Mesendoderm (in vitro differentiated cells): ENCODE measurements at regions not wholly inside any gene's neighbourhood (a gene's known extent, or its start where the extent isn't known, plus 50 kb on each side); places are given as distances from the start of the nearest gene placed in this dataset.

Source experiments
- DNase-seq: peaks from one replicate; pipeline ENCODE4 v3.0.0; 2013
- H2AK5ac ChIP-seq: 2 replicates; pipeline ENCODE4 v1.6.1; 2013; ENCODE audit warnings: low read length, inconsistent platforms
- H2BK120ac ChIP-seq: 2 replicates; pipeline ENCODE4 v1.6.1; 2013; ENCODE audit warnings: low read depth, mild to moderate bottlenecking, low read length, moderate library complexity, mixed read lengths
- H2BK15ac ChIP-seq: replicated peaks from 2 replicates; pipeline ENCODE4 v1.6.1; 2013; ENCODE audit warnings: low read depth, mild to moderate bottlenecking, moderate library complexity
- H2BK5ac ChIP-seq: 2 replicates; pipeline ENCODE4 v1.6.1; 2013; ENCODE audit warnings: low read length, inconsistent platforms
- H3K18ac ChIP-seq: 2 replicates; pipeline ENCODE4 v1.6.1; 2013; ENCODE audit warnings: mild to moderate bottlenecking, low read length, mixed read lengths
- H3K23ac ChIP-seq: one replicate; pipeline ENCODE4 v1.6.1; 2013; ENCODE audit warnings: low read length
- H3K27ac ChIP-seq: 2 replicates; pipeline ENCODE4 v1.5.1; 2013; ENCODE audit warnings: low read depth, mild to moderate bottlenecking, inconsistent platforms, low read length, moderate library complexity
- H3K27me3 ChIP-seq: 2 replicates; pipeline ENCODE4 v1.6.1; 2013; ENCODE audit warnings: low read length, control low read depth, mild to moderate bottlenecking, inconsistent platforms; ENCODE audit not compliant: insufficient read depth, poor library complexity
- H3K36me3 ChIP-seq: 2 replicates; pipeline ENCODE4 v1.6.1; 2013; ENCODE audit warnings: low read length, inconsistent platforms; ENCODE audit not compliant: control insufficient read depth, insufficient read depth
- H3K4ac ChIP-seq: one replicate; pipeline ENCODE4 v1.6.1; 2013; ENCODE audit warnings: low read depth, mild to moderate bottlenecking, low read length, moderate library complexity
- H3K4me1 ChIP-seq: 2 replicates; pipeline ENCODE4 v1.6.1; 2013; ENCODE audit warnings: low read depth, low read length, inconsistent platforms; ENCODE audit not compliant: control insufficient read depth
- H3K4me2 ChIP-seq: 2 replicates; pipeline ENCODE4 v1.6.1; 2013; ENCODE audit warnings: low read length
- H3K4me3 ChIP-seq: 2 replicates; pipeline ENCODE4 v1.5.1; 2013; ENCODE audit warnings: mild to moderate bottlenecking, low read length
- H3K56ac ChIP-seq: one replicate; pipeline ENCODE4 v1.6.1; 2013; ENCODE audit warnings: low read length
- H3K79me1 ChIP-seq: 2 replicates; pipeline ENCODE4 v1.6.1; 2013; ENCODE audit warnings: low read length, inconsistent platforms
- H3K79me2 ChIP-seq: 2 replicates; pipeline ENCODE4 v1.6.1; 2013; ENCODE audit warnings: mild to moderate bottlenecking, low read length; ENCODE audit not compliant: control insufficient read depth, insufficient read depth
- H3K9ac ChIP-seq: 2 replicates; pipeline ENCODE4 v1.6.1; 2013; ENCODE audit warnings: low read length, inconsistent platforms
- H4K5ac ChIP-seq: one replicate; pipeline ENCODE4 v1.6.1; 2013; ENCODE audit warnings: low read length
- H4K8ac ChIP-seq: one replicate; pipeline ENCODE4 v1.6.1; 2013; ENCODE audit warnings: low read depth, mild to moderate bottlenecking, control low read depth, low read length, moderate library complexity
- WGBS: extraction: QIAGEN DNeasy Blood & Tissue Kit; methylation state at CpG from one replicate; pipeline ENCODE4 v1.1.7; 2013; ENCODE audit warnings: low lambda C conversion rate, missing lambda C conversion rate; ENCODE audit not compliant: insufficient coverage; ENCODE audit errors: extremely low coverage; 5-methylcytosine and 5-hydroxymethylcytosine counted together

GRCh38 chr3:74331711-74332110 lies 282.7 kb downstream of the CNTN3 start:
- no peak overlapping the region for H3K56ac ChIP-seq
- H3K18ac ChIP-seq: no peak overlapping the region
- H2BK120ac ChIP-seq: no peak overlapping the region
- H3K36me3 ChIP-seq: no peaks in the 10 kb centered on the region
- no peaks in the 10 kb centered on the region for H3K4me1 ChIP-seq
- H4K5ac ChIP-seq: no peak overlapping the region
- no peaks in the 10 kb centered on the region for H3K27me3 ChIP-seq
- no peak overlapping the region for H2BK15ac ChIP-seq
- no peak overlapping the region for H3K4me2 ChIP-seq
- H3K4me3 ChIP-seq: no peak overlapping the region
- H3K27ac ChIP-seq: no peak overlapping the region
- H3K79me2 ChIP-seq: no peaks in the 10 kb centered on the region
- WGBS: no CpG with 5 or more reads among the region's 2 CpGs
- no peak for DNase-seq
- no peaks in the 10 kb centered on the region for H3K79me1 ChIP-seq
- H4K8ac ChIP-seq: no peak overlapping the region
- H2BK5ac ChIP-seq: no peak overlapping the region
- no peak overlapping the region for H3K9ac ChIP-seq
- H3K23ac ChIP-seq: no peak overlapping the region
- no peak overlapping the region for H3K4ac ChIP-seq
- no peak overlapping the region for H2AK5ac ChIP-seq

GRCh38 chr3:74329096-74329495 lies 285.4 kb downstream of the CNTN3 start:
- Histone ChIP-seq H3K18ac (no peak overlapping the region), H3K4ac (no peak overlapping the region), H3K56ac (no peak overlapping the region), H2BK5ac (no peak overlapping the region), H3K36me3 (no peaks in the 10 kb centered on the region), H3K27ac (no peak overlapping the region), H3K4me1 (no peaks in the 10 kb centered on the region), H3K9ac (no peak overlapping the region), H3K27me3 (no peaks in the 10 kb centered on the region), H4K8ac (no peak overlapping the region), H3K79me2 (no peaks in the 10 kb centered on the region), H3K4me2 (no peak overlapping the region), H2BK120ac (no peak overlapping the region), H3K23ac (no peak overlapping the region), H2AK5ac (no peak overlapping the region), H3K4me3 (no peak overlapping the region), H3K79me1 (no peaks in the 10 kb centered on the region), H4K5ac (no peak overlapping the region), H2BK15ac (no peak overlapping the region)
- DNase-seq: no peak

- Histone ChIP-seq H3K79me2 (no peaks in the 10 kb centered on the region), H2BK15ac (no peak overlapping the region), H3K23ac (no peak overlapping the region), H2BK120ac (no peak overlapping the region), H3K18ac (no peak overlapping the region), H3K27ac (no peak overlapping the region), H4K8ac (no peak overlapping the region), H3K4ac (no peak overlapping the region), H3K4me1 (no peaks in the 10 kb centered on the region), H4K5ac (no peak overlapping the region), H3K36me3 (no peaks in the 10 kb centered on the region), H3K56ac (no peak overlapping the region), H3K4me3 (no peak overlapping the region), H3K27me3 (no peaks in the 10 kb centered on the region), H3K4me2 (no peak overlapping the region), H2BK5ac (no peak overlapping the region), H3K9ac (no peak overlapping the region), H2AK5ac (no peak overlapping the region), H3K79me1 (no peaks in the 10 kb centered on the region)
- WGBS: no CpG with 5 or more reads among the region's 2 CpGs
- no peak for DNase-seq
These were observed 286.0 kb downstream of the CNTN3 start for GRCh38 chr3:74328435-74328834.

GRCh38 chr3:74315291-74315690 lies 299.2 kb downstream of the CNTN3 start:
- Histone ChIP-seq H3K4me2 (no peak overlapping the region), H3K4me3 (no peak overlapping the region), H3K36me3 (no peaks in the 10 kb centered on the region), H3K56ac (no peak overlapping the region), H2BK15ac (no peak overlapping the region), H3K27me3 (no peaks in the 10 kb centered on the region), H2BK5ac (no peak overlapping the region), H4K5ac (no peak overlapping the region), H4K8ac (no peak overlapping the region), H3K23ac (no peak overlapping the region), H3K27ac (no peak overlapping the region), H3K79me1 (no peaks in the 10 kb centered on the region), H3K4ac (no peak overlapping the region), H2AK5ac (no peak overlapping the region), H2BK120ac (no peak overlapping the region), H3K79me2 (no peaks in the 10 kb centered on the region), H3K9ac (no peak overlapping the region), H3K18ac (no peak overlapping the region), H3K4me1 (no peaks in the 10 kb centered on the region)
- DNase-seq: no peak
- WGBS: no CpG with 5 or more reads among the region's 3 CpGs

GRCh38 chr3:74314696-74315095 lies 299.8 kb downstream of the CNTN3 start:
- H3K18ac ChIP-seq: no peak overlapping the region
- H2BK15ac ChIP-seq: no peak overlapping the region
- H3K79me1 ChIP-seq: no peaks in the 10 kb centered on the region
- H4K5ac ChIP-seq: no peak overlapping the region
- H3K36me3 ChIP-seq: no peaks in the 10 kb centered on the region
- no peak overlapping the region for H3K4ac ChIP-seq
- DNase-seq: no peak
- H3K56ac ChIP-seq: no peak overlapping the region
- no peak overlapping the region for H3K4me2 ChIP-seq
- no peak overlapping the region for H4K8ac ChIP-seq
- no peak overlapping the region for H2AK5ac ChIP-seq
- H3K23ac ChIP-seq: no peak overlapping the region
- H3K4me1 ChIP-seq: no peaks in the 10 kb centered on the region
- H2BK5ac ChIP-seq: no peak overlapping the region
- WGBS: no CpG with 5 or more reads among the region's 2 CpGs
- H3K4me3 ChIP-seq: no peak overlapping the region
- H3K27me3 ChIP-seq: no peaks in the 10 kb centered on the region
- H3K9ac ChIP-seq: no peak overlapping the region
- no peak overlapping the region for H3K27ac ChIP-seq
- no peak overlapping the region for H2BK120ac ChIP-seq
- H3K79me2 ChIP-seq: no peaks in the 10 kb centered on the region

- no peaks in the 10 kb centered on the region for H3K79me1 ChIP-seq
- H3K79me2 ChIP-seq: no peaks in the 10 kb centered on the region
- no peaks in the 10 kb centered on the region for H3K4me1 ChIP-seq
- no peak overlapping the region for H3K4me3 ChIP-seq
- no peak overlapping the region for H2BK5ac ChIP-seq
- H4K8ac ChIP-seq: no peak overlapping the region
- H3K27ac ChIP-seq: no peak overlapping the region
- WGBS: no CpG with 5 or more reads among the region's 1 CpG
- H3K36me3 ChIP-seq: no peaks in the 10 kb centered on the region
- H3K27me3 ChIP-seq: no peaks in the 10 kb centered on the region
- no peak overlapping the region for H3K4me2 ChIP-seq
- no peak overlapping the region for H2AK5ac ChIP-seq
- no peak overlapping the region for H4K5ac ChIP-seq
- H3K9ac ChIP-seq: no peak overlapping the region
- no peak overlapping the region for H3K18ac ChIP-seq
- no peak overlapping the region for H3K4ac ChIP-seq
- H3K23ac ChIP-seq: no peak overlapping the region
- no peak overlapping the region for H3K56ac ChIP-seq
- no peak overlapping the region for H2BK15ac ChIP-seq
- no peak overlapping the region for H2BK120ac ChIP-seq
- DNase-seq: no peak
These were observed 304.7 kb downstream of the CNTN3 start for GRCh38 chr3:74309716-74310115.
